ENCODE measurements at regions not wholly inside any gene's neighbourhood (a gene's known extent, or its start where the extent isn't known, plus 50 kb on each side); places are given as distances from the start of the nearest gene placed in this dataset.
A peak's percentile ranks its signal among the peaks of the same experiment; 100 is the strongest.
"Not testable (repeated sequence)": the region's sequence is repeated elsewhere in the genome, so short reads cannot be mapped to it uniquely, and the experiment has no call there.

GRCh38 chr1:95733031-95733430 is 499.0 kb downstream of the RWDD3 start:
- Mint-ChIP-seq H3K27ac (no peak overlapping the region), H3K4me1 (no peaks in the 10 kb centered on the region), H3K27me3 (no peaks in the 10 kb centered on the region), H3K4me3 (no peak overlapping the region), H3K9me3 (peaks cover 5 to 23% of the 10 kb centered on the region in 2 donors)
- no peak for ATAC-seq
- DNase-seq: no peak

DNA sequence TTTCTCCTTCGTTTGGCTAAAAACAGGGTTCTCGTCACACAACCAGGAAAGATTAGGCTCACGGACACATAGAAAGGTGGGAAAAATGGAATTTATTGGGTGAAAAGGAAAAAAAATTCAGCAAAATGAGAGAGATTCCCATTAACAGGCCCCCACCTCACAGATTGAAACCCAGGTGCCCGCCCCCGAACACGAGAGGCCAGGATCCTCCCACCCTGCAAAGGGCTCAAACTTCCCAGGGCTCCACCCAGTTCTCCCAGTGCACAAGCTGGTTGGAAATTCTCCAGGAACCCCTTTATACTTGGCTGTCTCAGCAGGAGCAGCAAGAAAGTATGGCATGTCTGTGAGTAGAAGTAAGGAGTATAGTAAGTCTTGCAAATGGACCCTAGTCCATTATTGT is 499.7 kb downstream of the RWDD3 start:
- Mint-ChIP-seq H3K27me3 (no peaks in the 10 kb centered on the region), H3K27ac (no peak overlapping the region), H3K9me3 (peaks cover 5 to 30% of the 10 kb centered on the region in 2 donors), H3K4me1 (no peaks in the 10 kb centered on the region), H3K4me3 (no peak overlapping the region)
- ATAC-seq (no peak), DNase-seq (no peak)

DNA sequence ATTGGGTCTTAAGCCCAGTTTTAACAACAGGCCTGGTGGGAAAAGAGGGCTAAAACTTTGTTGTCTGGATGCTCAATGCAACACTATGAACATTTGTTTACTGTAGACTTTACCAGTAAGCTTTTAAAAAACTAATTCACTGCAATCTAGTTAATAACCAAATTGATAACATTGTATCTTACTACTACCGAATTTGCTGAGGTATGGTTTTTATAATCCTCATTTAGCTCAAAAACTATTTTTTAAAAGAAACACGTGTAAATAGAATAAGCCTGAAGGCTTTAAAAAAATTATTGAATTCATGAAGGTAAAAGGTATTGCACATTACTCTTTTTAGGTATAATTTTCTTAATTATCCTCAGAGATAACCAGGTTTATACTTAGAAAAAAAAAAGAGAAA is 500.6 kb downstream of the RWDD3 start:
- Mint-ChIP-seq H3K4me3 (no peak overlapping the region), H3K27ac (no peak overlapping the region), H3K4me1 (no peaks in the 10 kb centered on the region), H3K9me3 (peaks cover 5 to 31% of the 10 kb centered on the region in 2 donors), H3K27me3 (no peaks in the 10 kb centered on the region)
- DNase-seq (no peak), ATAC-seq (no peak)

GRCh38 chr1:95742591-95743089 is 508.6 kb downstream of the RWDD3 start:
- H3K4me3 Mint-ChIP-seq: no peak overlapping the region
- DNase-seq: no peak
- no peak overlapping the region for H3K27ac Mint-ChIP-seq
- peaks cover 10 to 26% of the 10 kb centered on the region in 2 donors for H3K9me3 Mint-ChIP-seq
- H3K4me1 Mint-ChIP-seq: no peaks in the 10 kb centered on the region
- ATAC-seq: no peak
- no peaks in the 10 kb centered on the region for H3K27me3 Mint-ChIP-seq

DNA sequence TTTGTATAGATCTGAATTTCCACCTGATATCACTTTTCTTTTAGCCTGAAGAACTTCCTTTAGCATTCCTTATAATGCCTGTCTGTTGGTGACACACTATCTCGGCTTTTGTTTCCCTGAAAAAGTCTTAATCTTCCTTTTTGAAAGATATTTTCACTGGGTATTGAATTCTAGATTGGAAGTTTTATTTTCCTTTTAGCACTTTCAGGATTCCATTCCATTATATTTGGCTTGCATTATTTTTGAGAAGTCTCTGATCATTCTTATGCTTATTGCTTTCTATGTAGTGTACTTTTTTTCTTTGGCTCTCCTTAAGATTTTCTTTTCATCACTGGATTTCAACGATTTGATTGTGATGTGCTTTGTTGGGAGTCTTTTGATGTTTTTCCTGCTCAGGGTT is 510.7 kb downstream of the RWDD3 start:
- ATAC-seq (no peak), DNase-seq (no peak)
- Mint-ChIP-seq H3K27me3 (no peaks in the 10 kb centered on the region), H3K4me1 (no peaks in the 10 kb centered on the region), H3K4me3 (no peak overlapping the region), H3K9me3 (peaks cover 10 to 14% of the 10 kb centered on the region in 2 donors), H3K27ac (no peak overlapping the region)

- ATAC-seq: peak; percentile 9
- DNase-seq: no peak
- no peaks in the 10 kb centered on the region for H3K4me1 Mint-ChIP-seq
- no peak overlapping the region for H3K4me3 Mint-ChIP-seq
- H3K9me3 Mint-ChIP-seq: peaks cover 6 to 15% of the 10 kb centered on the region in 2 donors
- no peak overlapping the region for H3K27ac Mint-ChIP-seq
- no peaks in the 10 kb centered on the region for H3K27me3 Mint-ChIP-seq
Observed at GRCh38 chr1:95752515-95753381, 518.7 kb downstream of the RWDD3 start.

DNA sequence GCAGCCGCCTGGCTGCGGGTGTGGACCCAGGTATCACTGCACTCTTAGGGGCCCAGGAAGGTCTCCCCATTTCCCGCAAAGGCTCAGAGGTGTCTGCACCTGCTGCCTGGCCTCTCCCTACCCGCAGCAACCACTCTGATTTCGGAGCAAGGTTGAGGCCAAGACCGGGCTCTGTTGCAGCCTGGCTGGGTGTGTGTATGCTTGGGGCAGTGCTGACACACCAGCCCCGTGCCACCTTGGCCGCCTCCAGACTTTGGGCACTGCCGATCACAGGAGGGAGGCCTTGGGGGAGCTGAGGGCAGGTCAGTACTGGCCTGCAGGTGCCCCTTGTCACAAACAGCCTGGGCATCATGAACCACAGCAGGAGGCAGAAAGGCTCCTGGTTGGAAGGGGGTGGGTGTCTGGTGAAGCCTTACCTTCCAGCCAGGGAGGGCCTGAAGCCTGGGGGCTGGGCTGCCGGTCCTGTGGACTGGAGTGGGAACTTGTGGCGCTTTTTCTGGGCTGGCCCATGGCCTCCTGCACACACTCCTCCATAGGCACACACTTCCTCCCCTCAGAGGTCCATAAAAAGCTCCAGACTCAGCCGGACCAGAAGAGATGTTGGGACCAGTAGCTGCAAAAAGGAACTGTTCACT is 519.5 kb downstream of the RWDD3 start:
- Mint-ChIP-seq H3K4me3 (no peak overlapping the region), H3K27me3 (no peaks in the 10 kb centered on the region), H3K9me3 (peaks cover 6 to 15% of the 10 kb centered on the region in 2 donors), H3K4me1 (no peaks in the 10 kb centered on the region), H3K27ac (no peak overlapping the region)
- ATAC-seq: no peak
- DNase-seq: no peak

- Mint-ChIP-seq H3K27ac (no peak overlapping the region), H3K9me3 (peaks cover 7 to 15% of the 10 kb centered on the region in 2 donors), H3K4me1 (no peaks in the 10 kb centered on the region), H3K27me3 (no peaks in the 10 kb centered on the region), H3K4me3 (no peak overlapping the region)
- DNase-seq (no peak), ATAC-seq (no peak)
Observed at GRCh38 chr1:95754412-95754811, 520.4 kb downstream of the RWDD3 start.

- Mint-ChIP-seq H3K4me3 (no peak overlapping the region), H3K27me3 (no peaks in the 10 kb centered on the region), H3K27ac (no peak overlapping the region), H3K4me1 (no peaks in the 10 kb centered on the region), H3K9me3 (peaks cover 21 to 31% of the 10 kb centered on the region in 2 donors)
- no peak for ATAC-seq
- no peak for DNase-seq
Observed at GRCh38 chr1:95766036-95766435, 532.0 kb downstream of the RWDD3 start.

DNA sequence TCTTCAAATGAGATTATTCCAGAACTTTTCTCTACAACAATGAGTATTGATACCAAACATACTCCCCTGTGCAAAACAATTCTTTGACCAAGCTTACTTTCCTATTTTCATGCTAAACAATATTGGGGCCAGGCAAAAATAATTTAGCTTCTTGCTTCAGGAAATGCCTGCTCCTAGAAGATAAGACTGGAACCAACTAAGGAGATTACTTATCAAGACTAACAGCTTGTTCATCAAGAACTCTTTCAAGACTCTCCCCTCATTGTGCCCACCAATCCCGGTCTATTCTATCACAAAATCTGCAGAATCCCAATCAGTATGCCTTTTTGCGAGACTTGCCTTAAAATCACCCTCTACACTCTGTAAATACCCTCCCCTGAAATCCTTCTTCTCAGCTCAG is 536.6 kb downstream of the RWDD3 start:
- no peak for DNase-seq
- Mint-ChIP-seq H3K27ac (no peak overlapping the region), H3K9me3 (peaks cover 7 to 12% of the 10 kb centered on the region in 2 donors), H3K4me3 (no peak overlapping the region), H3K27me3 (no peaks in the 10 kb centered on the region), H3K4me1 (no peaks in the 10 kb centered on the region)
- ATAC-seq: no peak

- H3K4me3 Mint-ChIP-seq: no peak overlapping the region
- ATAC-seq (peak; percentile 31), DNase-seq (no peak)
- peaks cover 0 to 31% of the 10 kb centered on the region in 2 donors for H3K9me3 Mint-ChIP-seq
- no peaks in the 10 kb centered on the region for H3K27me3 Mint-ChIP-seq
- no peak overlapping the region for H3K27ac Mint-ChIP-seq
- H3K4me1 Mint-ChIP-seq: no peaks in the 10 kb centered on the region
Observed at GRCh38 chr1:95778217-95778616, 544.2 kb downstream of the RWDD3 start.

- Mint-ChIP-seq H3K27ac (no peak overlapping the region), H3K4me3 (no peak overlapping the region), H3K4me1 (no peaks in the 10 kb centered on the region), H3K9me3 (peaks cover 0 to 31% of the 10 kb centered on the region in 2 donors), H3K27me3 (no peaks in the 10 kb centered on the region)
- ATAC-seq (no peak), DNase-seq (no peak)
Observed at GRCh38 chr1:95780836-95781235, 546.8 kb downstream of the RWDD3 start.

DNA sequence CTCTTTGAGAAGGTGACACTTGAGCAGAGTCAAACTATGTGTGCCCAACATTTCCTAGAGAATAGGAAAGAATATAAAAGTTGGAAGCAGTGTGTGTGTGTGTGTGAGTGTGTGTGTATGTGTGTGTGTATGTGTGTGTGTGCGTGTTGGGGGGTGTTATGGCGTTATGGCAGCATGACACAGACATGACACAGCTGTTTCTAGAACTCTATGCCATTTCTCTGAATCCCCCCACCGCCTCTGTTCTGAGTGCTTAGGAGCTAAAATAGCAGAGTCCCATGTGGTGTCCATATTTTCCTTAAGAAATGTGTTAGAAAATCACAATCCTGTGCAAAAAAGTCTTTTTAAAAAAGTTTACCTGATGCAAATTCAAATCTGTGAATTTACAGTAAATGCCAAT is 556.1 kb downstream of the RWDD3 start:
- Mint-ChIP-seq H3K27ac (no peak overlapping the region), H3K4me1 (no peaks in the 10 kb centered on the region), H3K4me3 (no peak overlapping the region), H3K9me3 (peaks cover 0 to 13% of the 10 kb centered on the region in 2 donors), H3K27me3 (no peaks in the 10 kb centered on the region)
- no peak for DNase-seq
- ATAC-seq: no peak

DNA sequence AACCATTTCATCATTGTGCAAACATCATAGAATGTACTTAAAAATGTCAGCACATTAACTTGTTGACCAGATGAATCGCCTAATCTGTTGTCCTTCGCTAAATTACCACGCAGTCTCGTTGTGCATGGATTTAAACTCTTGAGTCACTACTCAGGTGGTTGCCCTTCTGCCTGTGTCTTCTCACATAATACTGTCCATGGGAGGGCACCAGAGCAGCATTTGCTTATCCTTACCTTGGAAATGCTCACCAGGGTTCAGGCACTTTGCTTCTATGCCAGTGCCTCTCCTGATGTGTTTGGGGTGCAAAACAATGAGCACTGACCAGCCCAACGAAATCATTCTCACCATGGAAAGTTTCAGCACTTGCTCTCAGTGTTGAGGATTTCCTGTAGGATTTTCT is 559.9 kb downstream of the RWDD3 start:
- no peak for DNase-seq
- peaks cover under 1 to 6% of the 10 kb centered on the region in 2 donors for H3K9me3 Mint-ChIP-seq
- no peak overlapping the region for H3K27ac Mint-ChIP-seq
- no peak for ATAC-seq
- H3K4me1 Mint-ChIP-seq: no peaks in the 10 kb centered on the region
- H3K4me3 Mint-ChIP-seq: no peak overlapping the region
- H3K27me3 Mint-ChIP-seq: no peaks in the 10 kb centered on the region

- not testable (repeated sequence) for DNase-seq, H3K4me3 Mint-ChIP-seq, H3K27me3 Mint-ChIP-seq, H3K27ac Mint-ChIP-seq, ATAC-seq, H3K4me1 Mint-ChIP-seq
- peaks cover 12 to 17% of the 10 kb centered on the region in 2 donors for H3K9me3 Mint-ChIP-seq
Observed at GRCh38 chr1:95797761-95798160, 563.8 kb downstream of the RWDD3 start.

DNA sequence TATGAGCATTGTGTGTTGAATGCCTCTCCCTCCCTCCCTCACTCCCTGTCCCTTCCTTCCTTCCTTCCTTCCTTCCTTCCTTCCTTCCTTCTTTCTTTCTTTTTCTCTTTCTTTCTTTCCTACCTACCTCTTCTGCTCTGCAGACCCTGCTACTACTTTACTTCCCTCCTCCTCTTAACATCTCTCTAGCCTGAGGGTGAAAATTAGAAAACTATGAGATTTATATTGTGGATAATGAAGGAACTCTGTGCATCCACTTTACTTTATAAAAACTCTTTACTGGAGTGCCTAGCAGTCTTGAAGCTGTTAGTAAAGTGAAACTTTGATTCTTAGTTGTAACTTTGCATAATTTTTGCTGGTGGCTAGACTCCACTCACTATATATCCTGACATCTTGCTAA is 572.2 kb downstream of the RWDD3 start:
- Mint-ChIP-seq H3K4me3 (no peak overlapping the region), H3K4me1 (no peaks in the 10 kb centered on the region), H3K27me3 (no peaks in the 10 kb centered on the region), H3K9me3 (peaks cover 0 to 7% of the 10 kb centered on the region in 2 donors), H3K27ac (no peak overlapping the region)
- DNase-seq (no peak), ATAC-seq (no peak)

Data from stimulated activated naive CD8-positive, alpha-beta T cell treated with anti-CD3 and anti-CD28 coated beads, Interleukin-15, amount 100 ng/mL, for 72 hours (primary cell).